Mesothelial cell of epicardium (in vitro differentiated cells): ENCODE measurements at regions not wholly inside any gene's neighbourhood (a gene's known extent, or its start where the extent isn't known, plus 50 kb on each side); places are given as distances from the start of the nearest gene placed in this dataset.
A peak's percentile ranks its signal among the peaks of the same experiment; 100 is the strongest.

Source experiments
- DNase-seq, 2 experiments: peaks; one replicate each; pipeline ENCODE4 v3.0.0; 2021; ENCODE audit warnings: low spot score in 2 of 2; ENCODE audit not compliant: unreplicated experiment in 2 of 2
- H3K27ac Mint-ChIP-seq: 2 replicates; pipeline ENCODE4 v1.8.0; 2021; ENCODE audit warnings: mixed read lengths
- H3K27me3 Mint-ChIP-seq: 2 replicates; pipeline ENCODE4 v1.8.0; 2021; ENCODE audit warnings: low read depth, mixed read lengths
- H3K36me3 Mint-ChIP-seq: 2 replicates; pipeline ENCODE4 v1.8.0; 2021; ENCODE audit warnings: mixed read lengths
- H3K4me1 Mint-ChIP-seq: 2 replicates; pipeline ENCODE4 v1.8.0; 2021; ENCODE audit warnings: mixed read lengths
- H3K4me3 Mint-ChIP-seq: 2 replicates; pipeline ENCODE4 v1.8.0; 2021; ENCODE audit warnings: mild to moderate bottlenecking, moderate library complexity, mixed read lengths
- H3K9me3 Mint-ChIP-seq: 2 replicates; pipeline ENCODE4 v1.8.0; 2021; ENCODE audit warnings: mixed read lengths
- TF ChIP-seq, protein P1 (sequence below): fragments of 200-600 bp; sonication (generic); IDR thresholded peaks from one replicate; pipeline ENCODE4 v1.5.0; 2021; ENCODE audit warnings: antibody characterized with exemption; ENCODE audit not compliant: unreplicated experiment

DNA sequence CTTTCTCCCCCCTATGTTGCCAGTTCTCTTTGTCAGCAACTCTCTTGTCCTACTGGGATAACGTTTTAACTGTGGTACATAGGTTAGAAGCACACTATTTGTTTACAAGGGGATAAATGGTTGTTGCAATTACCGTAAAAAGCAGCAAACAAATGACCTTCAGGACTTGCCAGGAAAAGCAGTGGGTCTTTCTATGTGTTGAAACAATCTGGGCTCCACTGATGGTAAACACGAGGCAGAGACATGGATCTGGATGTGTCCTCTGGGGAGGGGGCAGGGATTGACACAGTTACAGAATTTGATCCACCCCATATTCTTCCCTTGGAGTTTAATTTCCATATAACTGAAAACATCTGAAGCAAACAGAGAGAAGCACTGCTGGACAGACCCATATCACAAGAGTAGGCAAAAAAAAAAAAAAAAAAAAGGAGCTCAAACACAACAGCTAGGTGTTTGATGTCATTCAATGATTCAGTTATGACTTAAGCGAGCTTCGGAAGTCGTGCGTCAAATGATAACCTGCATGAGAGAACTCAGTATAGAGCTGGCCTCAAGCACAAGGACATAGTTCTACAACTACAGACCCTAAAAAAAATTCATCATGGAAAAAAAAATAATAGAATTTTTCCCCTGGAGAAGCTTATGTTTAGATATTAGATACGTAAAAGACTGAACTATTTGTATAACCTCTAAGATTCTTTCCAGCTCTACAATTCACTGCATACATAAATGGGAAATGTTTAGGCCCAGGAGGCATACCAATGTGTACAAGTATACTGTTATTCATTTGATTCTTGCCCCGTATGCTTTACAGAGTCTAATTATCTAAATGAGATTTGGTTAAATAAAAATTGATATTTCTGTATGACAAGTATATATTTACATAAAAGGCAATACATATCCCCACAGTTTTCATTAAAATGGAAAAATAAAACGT lies 127.7 kb downstream of the ALDH8A1 start:
- peaks cover 5% of the 10 kb centered on the region for H3K36me3 Mint-ChIP-seq
- H3K4me1 Mint-ChIP-seq: peaks cover 28% of the 10 kb centered on the region
- TF ChIP-seq, protein P1, sequence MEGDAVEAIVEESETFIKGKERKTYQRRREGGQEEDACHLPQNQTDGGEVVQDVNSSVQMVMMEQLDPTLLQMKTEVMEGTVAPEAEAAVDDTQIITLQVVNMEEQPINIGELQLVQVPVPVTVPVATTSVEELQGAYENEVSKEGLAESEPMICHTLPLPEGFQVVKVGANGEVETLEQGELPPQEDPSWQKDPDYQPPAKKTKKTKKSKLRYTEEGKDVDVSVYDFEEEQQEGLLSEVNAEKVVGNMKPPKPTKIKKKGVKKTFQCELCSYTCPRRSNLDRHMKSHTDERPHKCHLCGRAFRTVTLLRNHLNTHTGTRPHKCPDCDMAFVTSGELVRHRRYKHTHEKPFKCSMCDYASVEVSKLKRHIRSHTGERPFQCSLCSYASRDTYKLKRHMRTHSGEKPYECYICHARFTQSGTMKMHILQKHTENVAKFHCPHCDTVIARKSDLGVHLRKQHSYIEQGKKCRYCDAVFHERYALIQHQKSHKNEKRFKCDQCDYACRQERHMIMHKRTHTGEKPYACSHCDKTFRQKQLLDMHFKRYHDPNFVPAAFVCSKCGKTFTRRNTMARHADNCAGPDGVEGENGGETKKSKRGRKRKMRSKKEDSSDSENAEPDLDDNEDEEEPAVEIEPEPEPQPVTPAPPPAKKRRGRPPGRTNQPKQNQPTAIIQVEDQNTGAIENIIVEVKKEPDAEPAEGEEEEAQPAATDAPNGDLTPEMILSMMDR: no peak
- no peak for DNase-seq
- H3K27me3 Mint-ChIP-seq: no peaks in the 10 kb centered on the region
- H3K4me3 Mint-ChIP-seq: no peak overlapping the region
- H3K27ac Mint-ChIP-seq: peak overlapping the region; percentile 13
- peaks cover 7% of the 10 kb centered on the region for H3K9me3 Mint-ChIP-seq

DNA sequence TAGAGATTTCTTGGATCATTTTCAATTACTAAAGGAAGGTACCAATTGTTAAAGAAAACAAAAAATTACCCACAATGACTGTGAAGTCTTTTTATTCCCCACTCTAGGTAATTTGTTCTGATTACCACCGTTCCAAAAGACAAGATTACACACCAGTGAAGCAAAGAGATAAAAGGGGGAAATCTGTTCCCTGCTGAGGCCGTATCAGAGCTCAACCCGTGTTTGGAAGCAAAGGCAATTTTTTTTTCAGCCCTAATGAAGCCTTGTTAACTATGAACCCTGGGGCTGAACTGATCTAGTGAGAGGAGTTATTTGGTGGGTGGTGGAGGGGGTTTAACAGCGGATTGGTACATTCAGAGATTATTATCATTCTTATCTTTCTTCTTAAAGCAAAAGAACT lies 128.5 kb downstream of the ALDH8A1 start:
- no peak overlapping the region for H3K4me3 Mint-ChIP-seq
- H3K27ac Mint-ChIP-seq: peak overlapping the region; percentile 57
- H3K9me3 Mint-ChIP-seq: peaks cover 4% of the 10 kb centered on the region
- peaks cover 28% of the 10 kb centered on the region for H3K4me1 Mint-ChIP-seq
- H3K27me3 Mint-ChIP-seq: no peaks in the 10 kb centered on the region
- no peak for DNase-seq
- TF ChIP-seq, protein P1: no peak
- H3K36me3 Mint-ChIP-seq: peaks cover 3% of the 10 kb centered on the region

DNA sequence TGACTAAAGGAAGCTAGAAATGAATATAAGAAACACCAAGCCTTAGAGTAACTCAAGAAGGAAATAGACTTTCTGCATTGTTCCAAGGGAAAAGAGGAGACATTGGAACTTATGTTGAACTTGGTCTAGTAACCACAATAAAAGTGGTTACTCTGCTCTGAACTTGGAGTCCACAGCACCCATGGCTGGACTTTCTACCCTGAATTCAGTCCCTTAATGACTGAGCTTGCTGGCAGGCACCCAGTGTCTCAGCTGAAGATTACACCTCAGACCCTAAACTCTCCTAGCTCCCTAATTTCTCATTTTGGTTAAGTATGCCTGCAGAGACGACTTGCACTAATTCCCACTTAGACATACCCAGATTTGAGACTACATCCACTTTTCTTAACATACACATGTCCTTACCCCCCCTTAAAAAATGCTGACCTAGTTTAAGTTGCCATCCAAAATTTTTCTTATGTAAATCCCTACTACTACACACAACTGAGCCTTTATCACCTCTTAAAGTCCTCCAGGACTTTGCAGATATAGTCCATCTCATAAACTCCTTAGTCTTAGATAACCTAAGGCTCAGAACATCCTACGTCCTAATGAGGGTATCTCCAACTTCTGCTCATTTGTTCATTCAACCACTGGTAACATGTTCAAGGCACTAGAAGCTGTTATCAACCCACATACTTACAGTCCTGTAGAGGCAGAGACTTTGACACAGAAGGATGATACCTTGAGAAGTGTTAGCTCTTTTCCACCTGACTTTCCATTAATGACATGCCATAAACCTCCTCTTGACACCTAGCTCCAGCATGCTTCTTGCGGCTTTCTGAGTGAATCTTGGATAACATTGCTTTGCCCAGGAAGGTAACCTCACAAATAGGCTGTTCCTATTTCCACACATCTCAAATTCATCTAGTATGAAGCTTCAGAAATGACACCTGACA lies 129.8 kb downstream of the ALDH8A1 start:
- Mint-ChIP-seq H3K4me3 (no peak overlapping the region), H3K27me3 (no peaks in the 10 kb centered on the region), H3K9me3 (peaks cover 4% of the 10 kb centered on the region), H3K36me3 (peaks cover 3% of the 10 kb centered on the region), H3K27ac (no peak overlapping the region), H3K4me1 (peaks cover 28% of the 10 kb centered on the region)
- DNase-seq: no peak
- TF ChIP-seq, protein P1: no peak

DNA sequence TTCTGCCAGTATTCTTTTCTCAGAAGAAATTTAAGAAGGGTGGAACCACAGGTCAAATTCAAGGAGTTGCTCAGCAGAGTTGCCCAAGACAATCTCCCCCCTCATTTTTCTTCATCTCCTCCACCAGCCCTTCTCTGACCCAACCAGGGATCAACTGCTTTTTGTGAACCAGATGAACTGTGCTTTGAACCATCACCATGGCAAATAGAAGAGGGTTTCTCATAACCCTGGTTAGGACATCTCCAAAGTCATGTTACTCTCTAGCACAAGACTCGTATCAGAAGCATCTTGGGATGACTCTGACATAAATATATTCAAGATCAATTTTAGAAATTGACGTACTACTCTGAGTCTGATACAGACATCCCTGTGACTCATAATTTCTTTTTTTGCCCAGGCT lies 130.7 kb downstream of the ALDH8A1 start:
- TF ChIP-seq, protein P1: no peak
- DNase-seq: no peak
- H3K4me3 Mint-ChIP-seq: no peak overlapping the region
- H3K27me3 Mint-ChIP-seq: no peaks in the 10 kb centered on the region
- H3K36me3 Mint-ChIP-seq: peaks cover 1% of the 10 kb centered on the region
- H3K9me3 Mint-ChIP-seq: no peaks in the 10 kb centered on the region
- H3K4me1 Mint-ChIP-seq: peaks cover 28% of the 10 kb centered on the region
- no peak overlapping the region for H3K27ac Mint-ChIP-seq

DNA sequence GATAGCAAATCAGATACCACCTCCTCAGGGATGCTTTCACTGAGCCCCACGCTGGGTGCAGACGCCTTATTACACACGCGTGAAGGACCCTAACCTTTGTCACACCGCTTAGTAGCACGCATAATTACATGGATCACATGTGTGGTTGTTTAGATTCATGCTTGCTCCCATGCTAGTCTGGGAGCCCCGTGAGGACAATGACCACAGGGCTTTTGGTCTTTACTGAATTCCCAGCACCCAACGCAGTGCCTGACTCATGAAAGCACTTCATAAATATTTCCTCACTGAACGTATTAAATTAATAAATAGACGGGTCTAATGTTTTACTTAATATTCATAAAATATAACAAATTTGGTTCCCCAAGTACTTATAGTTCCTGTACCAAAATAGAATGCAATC lies 132.5 kb downstream of the ALDH8A1 start:
- TF ChIP-seq, protein P1: no peak
- Mint-ChIP-seq H3K9me3 (no peaks in the 10 kb centered on the region), H3K4me3 (no peak overlapping the region), H3K27ac (no peak overlapping the region), H3K36me3 (no peaks in the 10 kb centered on the region), H3K27me3 (no peaks in the 10 kb centered on the region), H3K4me1 (peaks cover 20% of the 10 kb centered on the region)
- DNase-seq: no peak
